AG09309 (cell line): ENCODE measurements at regions not wholly inside any gene's neighbourhood (a gene's known extent, or its start where the extent isn't known, plus 50 kb on each side); places are given as distances from the start of the nearest gene placed in this dataset.
"Not testable (repeated sequence)": the region's sequence is repeated elsewhere in the genome, so short reads cannot be mapped to it uniquely, and the experiment has no call there.

Experiments
- DNase-seq: peaks from one replicate; pipeline ENCODE4 v3.0.0-alpha.2; 2010; ENCODE audit warnings: low read depth
- H3K4me3 ChIP-seq: 2 replicates; pipeline ENCODE4 v1.5.1; 2011; ENCODE audit warnings: mild to moderate bottlenecking, low read depth, low read length, moderate library complexity; ENCODE audit not compliant: control insufficient read depth
- TF ChIP-seq, protein P1 (sequence below): IDR thresholded peaks from 2 replicates; pipeline ENCODE4 v1.5.1; 2011; ENCODE audit warnings: mild to moderate bottlenecking, low read depth, low read length, inconsistent platforms; ENCODE audit not compliant: insufficient read depth, control insufficient read depth; ENCODE audit errors: missing control alignments

DNA sequence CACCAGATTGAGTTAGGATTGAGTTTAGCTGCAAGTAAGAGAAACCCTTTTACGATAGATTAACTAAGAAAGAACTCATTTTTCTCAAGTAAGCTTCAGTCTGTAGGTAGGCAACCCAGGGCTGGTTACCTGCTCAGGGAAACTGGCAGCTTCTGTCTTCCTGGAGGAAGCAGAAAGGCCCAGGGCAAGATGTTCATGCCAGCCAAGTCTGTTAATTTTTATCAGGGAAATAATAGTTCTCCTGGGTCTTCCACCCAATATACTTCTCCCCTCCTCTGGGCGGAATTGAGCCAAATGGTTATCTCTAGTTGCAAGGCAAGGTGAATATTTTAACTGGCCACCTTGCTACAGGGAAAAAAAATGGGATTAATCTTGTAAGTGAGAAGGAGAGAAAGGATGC is 98.2 kb downstream of the UTRN start:
- TF ChIP-seq, protein P1, sequence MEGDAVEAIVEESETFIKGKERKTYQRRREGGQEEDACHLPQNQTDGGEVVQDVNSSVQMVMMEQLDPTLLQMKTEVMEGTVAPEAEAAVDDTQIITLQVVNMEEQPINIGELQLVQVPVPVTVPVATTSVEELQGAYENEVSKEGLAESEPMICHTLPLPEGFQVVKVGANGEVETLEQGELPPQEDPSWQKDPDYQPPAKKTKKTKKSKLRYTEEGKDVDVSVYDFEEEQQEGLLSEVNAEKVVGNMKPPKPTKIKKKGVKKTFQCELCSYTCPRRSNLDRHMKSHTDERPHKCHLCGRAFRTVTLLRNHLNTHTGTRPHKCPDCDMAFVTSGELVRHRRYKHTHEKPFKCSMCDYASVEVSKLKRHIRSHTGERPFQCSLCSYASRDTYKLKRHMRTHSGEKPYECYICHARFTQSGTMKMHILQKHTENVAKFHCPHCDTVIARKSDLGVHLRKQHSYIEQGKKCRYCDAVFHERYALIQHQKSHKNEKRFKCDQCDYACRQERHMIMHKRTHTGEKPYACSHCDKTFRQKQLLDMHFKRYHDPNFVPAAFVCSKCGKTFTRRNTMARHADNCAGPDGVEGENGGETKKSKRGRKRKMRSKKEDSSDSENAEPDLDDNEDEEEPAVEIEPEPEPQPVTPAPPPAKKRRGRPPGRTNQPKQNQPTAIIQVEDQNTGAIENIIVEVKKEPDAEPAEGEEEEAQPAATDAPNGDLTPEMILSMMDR = no peak
- no peak overlapping the region for H3K4me3 ChIP-seq
- no peak for DNase-seq

- no peak overlapping the region for H3K4me3 ChIP-seq
- no peak for DNase-seq
- TF ChIP-seq, protein P1 = no peak
Observed at GRCh38 chr6:144384427-144384826, 99.3 kb downstream of the UTRN start.

DNA sequence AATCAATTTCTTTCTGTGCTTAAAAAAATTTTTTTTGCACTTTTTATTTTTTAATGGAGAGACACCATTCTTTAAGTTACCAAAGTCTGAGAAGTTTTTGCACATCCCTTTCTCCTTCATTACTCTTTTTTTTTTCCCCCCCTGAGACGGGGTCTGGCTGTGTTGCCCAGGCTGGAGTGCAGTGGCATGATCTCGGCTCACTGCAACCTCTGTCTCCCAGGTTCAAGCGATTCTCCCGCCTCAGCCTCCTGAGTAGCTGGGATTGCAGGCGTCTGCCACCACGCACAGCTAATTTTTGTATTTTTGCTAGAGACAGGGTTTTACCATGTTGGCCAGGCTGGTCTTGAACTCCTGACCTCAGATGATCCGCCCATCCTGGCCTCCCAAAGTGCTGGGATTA is 104.3 kb downstream of the UTRN start:
- not testable (repeated sequence) for H3K4me3 ChIP-seq, DNase-seq

- TF ChIP-seq, protein P1 = no peak
- no peak overlapping the region for H3K4me3 ChIP-seq
- no peak for DNase-seq
Observed at GRCh38 chr6:144390202-144390601, 105.1 kb downstream of the UTRN start.

- no peak overlapping the region for H3K4me3 ChIP-seq
- TF ChIP-seq, protein P1 = no peak
- DNase-seq = no peak
Observed at GRCh38 chr6:144390886-144391285, 105.8 kb downstream of the UTRN start.

GRCh38 chr6:144392536-144392935 is 107.4 kb downstream of the UTRN start:
- no peak for DNase-seq
- no peak overlapping the region for H3K4me3 ChIP-seq
- TF ChIP-seq, protein P1 = no peak

- no peak overlapping the region for H3K4me3 ChIP-seq
- DNase-seq = no peak
- TF ChIP-seq, protein P1 = no peak
Observed at GRCh38 chr6:144394210-144394609, 109.1 kb downstream of the UTRN start.
